GM23338 (cell line): ENCODE measurements at regions not wholly inside any gene's neighbourhood (a gene's known extent, or its start where the extent isn't known, plus 50 kb on each side); places are given as distances from the start of the nearest gene placed in this dataset.

Experiments
- ATAC-seq: fragments of 200-7000 bp; cut with Tn5 transposase; 3 replicates; pipeline ENCODE4 v1.9.1; 2020
- DNase-seq: peaks from one replicate; pipeline ENCODE4 v3.0.0-alpha.2; 2015; ENCODE audit warnings: low spot score
- H2AFZ ChIP-seq: fragments of 200-600 bp; sonication (generic); 2 replicates; pipeline ENCODE4 v1.8.0; 2016; ENCODE audit warnings: antibody characterized with exemption, mild to moderate bottlenecking, moderate library complexity
- H3F3A ChIP-seq: fragments of 200-600 bp; sonication (generic); replicated peaks from 2 replicates; pipeline ENCODE4 v1.8.0; 2017; ENCODE audit warnings: antibody characterized with exemption, mixed run types, low read depth
- H3K27ac ChIP-seq: fragments of 200-600 bp; sonication (generic); 2 replicates; pipeline ENCODE4 v1.6.1; 2016; ENCODE audit warnings: low read depth
- H3K27me3 ChIP-seq: fragments of 200-600 bp; sonication (generic); 2 replicates; pipeline ENCODE4 v1.8.0; 2016; ENCODE audit warnings: mild to moderate bottlenecking, mixed run types, moderate library complexity; ENCODE audit not compliant: insufficient read depth
- H3K36me3 ChIP-seq: fragments of 200-600 bp; sonication (generic); 2 replicates; pipeline ENCODE4 v1.8.0; 2016; ENCODE audit warnings: mild to moderate bottlenecking; ENCODE audit not compliant: insufficient read depth
- H3K4me1 ChIP-seq: fragments of 200-600 bp; sonication (generic); 2 replicates; pipeline ENCODE4 v1.8.0; 2016; ENCODE audit warnings: mild to moderate bottlenecking, moderate library complexity; ENCODE audit not compliant: insufficient read depth
- H3K4me2 ChIP-seq: fragments of 200-600 bp; sonication (generic); 2 replicates; pipeline ENCODE4 v1.7.1; 2017; ENCODE audit warnings: mixed run types
- H3K4me3 ChIP-seq: fragments of 200-600 bp; sonication (generic); 2 replicates; pipeline ENCODE4 v1.6.1; 2016; ENCODE audit warnings: mixed run types
- H3K79me2 ChIP-seq: fragments of 200-600 bp; sonication (generic); replicated peaks from 2 replicates; pipeline ENCODE4 v1.8.0; 2017; ENCODE audit warnings: mild to moderate bottlenecking; ENCODE audit not compliant: insufficient read depth
- H3K9me2 ChIP-seq: fragments of 200-600 bp; sonication (generic); 2 replicates; pipeline ENCODE4 v1.8.0; 2017; ENCODE audit not compliant: insufficient read depth
- H4K20me1 ChIP-seq: fragments of 200-600 bp; sonication (generic); replicated peaks from 2 replicates; pipeline ENCODE4 v1.8.0; 2017; ENCODE audit warnings: mild to moderate bottlenecking; ENCODE audit not compliant: insufficient read depth
- H3K27ac Mint-ChIP-seq: 2 replicates; pipeline ENCODE4 v1.8.0; 2020; ENCODE audit warnings: inconsistent platforms, mild to moderate bottlenecking, moderate library complexity, mixed read lengths
- H3K27me3 Mint-ChIP-seq: 3 replicates; pipeline ENCODE4 v1.8.0; 2022; ENCODE audit warnings: low read depth, mild to moderate bottlenecking, moderate library complexity, mixed read lengths, inconsistent platforms; ENCODE audit not compliant: insufficient read depth, poor library complexity
- H3K36me3 Mint-ChIP-seq: 3 replicates; pipeline ENCODE4 v1.8.0; 2021; ENCODE audit warnings: low read depth, mild to moderate bottlenecking, inconsistent platforms, moderate library complexity, mixed read lengths
- H3K4me1 Mint-ChIP-seq: 3 replicates; pipeline ENCODE4 v1.8.0; 2020; ENCODE audit warnings: mild to moderate bottlenecking, inconsistent platforms, mixed read lengths
- H3K4me3 Mint-ChIP-seq: 3 replicates; pipeline ENCODE4 v1.8.0; 2021; ENCODE audit warnings: moderate library complexity, mild to moderate bottlenecking, inconsistent platforms, mixed read lengths
- H3K9me3 Mint-ChIP-seq: 3 replicates; pipeline ENCODE4 v1.8.0; 2020; ENCODE audit warnings: moderate library complexity, mild to moderate bottlenecking, inconsistent platforms, mixed read lengths
- CREB1 ChIP-seq: fragments of 250-450 bp; sonication (Bioruptor Pico); IDR thresholded peaks from 2 replicates; pipeline ENCODE4 v1.5.0; 2020; ENCODE audit warnings: low read depth, mild to moderate bottlenecking, moderate library complexity
- EZH2 ChIP-seq: fragments of 200-600 bp; sonication (generic); IDR thresholded peaks from one replicate; pipeline ENCODE4 v1.8.0; 2017; ENCODE audit warnings: antibody characterized with exemption, mild to moderate bottlenecking, low read depth; ENCODE audit not compliant: unreplicated experiment
- EZH2phosphoT487 ChIP-seq: fragments of 200-600 bp; sonication (generic); IDR thresholded peaks from one replicate; pipeline ENCODE4 v1.8.1; 2018; ENCODE audit warnings: antibody characterized with exemption; ENCODE audit not compliant: unreplicated experiment
- JUNB ChIP-seq: IDR thresholded peaks from one replicate; pipeline ENCODE4 v1.6.1; 2016; ENCODE audit warnings: antibody characterized with exemption; ENCODE audit not compliant: unreplicated experiment
- NANOG ChIP-seq: IDR thresholded peaks from 2 replicates; pipeline ENCODE4 v1.6.1; 2016; ENCODE audit warnings: antibody characterized with exemption, borderline replicate concordance
- POLR2AphosphoS5 ChIP-seq: IDR thresholded peaks from 2 replicates; pipeline ENCODE4 v1.6.1; 2016; ENCODE audit warnings: antibody characterized with exemption, low read depth
- STAT1 ChIP-seq: IDR thresholded peaks from one replicate; pipeline ENCODE4 v1.6.1; 2016; ENCODE audit warnings: antibody characterized with exemption; ENCODE audit not compliant: unreplicated experiment
- ZNF114 ChIP-seq: fragments of 250-450 bp; sonication (Bioruptor Pico); IDR thresholded peaks from 2 replicates; pipeline ENCODE4 v1.5.0; 2020; ENCODE audit warnings: mild to moderate bottlenecking, moderate library complexity
- ZNF331 ChIP-seq: fragments of 250-450 bp; sonication (Bioruptor Pico); IDR thresholded peaks from 2 replicates; pipeline ENCODE4 v1.5.0; 2020; ENCODE audit warnings: low read depth, mild to moderate bottlenecking, moderate library complexity
- ZNF462 ChIP-seq: fragments of 250-450 bp; sonication (Bioruptor Pico); IDR thresholded peaks from 2 replicates; pipeline ENCODE4 v1.5.0; 2020; ENCODE audit warnings: mild to moderate bottlenecking, moderate library complexity
- TF ChIP-seq, protein P1 (sequence below), 2 experiments: fragments of 200-600 bp in 1 of 2; sonication (generic) in 1 of 2; conservative IDR thresholded peaks; 2 replicates each; pipeline versions ENCODE4 v1.5.1 to v1.6.1; 2016 to 2017; ENCODE audit warnings: antibody characterized with exemption in 2 of 2, low read depth in 2 of 2, mild to moderate bottlenecking in 2 of 2, moderate library complexity in 1 of 2
- TF ChIP-seq, protein P2 (sequence below): IDR thresholded peaks from 2 replicates; pipeline ENCODE4 v1.6.1; 2016; ENCODE audit warnings: antibody characterized with exemption
- TF ChIP-seq, protein P3 (sequence below): IDR thresholded peaks from one replicate; pipeline ENCODE4 v1.6.1; 2018; ENCODE audit warnings: antibody characterized with exemption; ENCODE audit not compliant: unreplicated experiment

- TF ChIP-seq JUNB, result no peak
- no peak for TF ChIP-seq ZNF462 (CRISPR knock-in tag)
- TF ChIP-seq NANOG, result no peak
- TF ChIP-seq POLR2AphosphoS5, result no peak
- TF ChIP-seq STAT1, result no peak
- TF ChIP-seq EZH2, result no peak
- TF ChIP-seq, protein P1, sequence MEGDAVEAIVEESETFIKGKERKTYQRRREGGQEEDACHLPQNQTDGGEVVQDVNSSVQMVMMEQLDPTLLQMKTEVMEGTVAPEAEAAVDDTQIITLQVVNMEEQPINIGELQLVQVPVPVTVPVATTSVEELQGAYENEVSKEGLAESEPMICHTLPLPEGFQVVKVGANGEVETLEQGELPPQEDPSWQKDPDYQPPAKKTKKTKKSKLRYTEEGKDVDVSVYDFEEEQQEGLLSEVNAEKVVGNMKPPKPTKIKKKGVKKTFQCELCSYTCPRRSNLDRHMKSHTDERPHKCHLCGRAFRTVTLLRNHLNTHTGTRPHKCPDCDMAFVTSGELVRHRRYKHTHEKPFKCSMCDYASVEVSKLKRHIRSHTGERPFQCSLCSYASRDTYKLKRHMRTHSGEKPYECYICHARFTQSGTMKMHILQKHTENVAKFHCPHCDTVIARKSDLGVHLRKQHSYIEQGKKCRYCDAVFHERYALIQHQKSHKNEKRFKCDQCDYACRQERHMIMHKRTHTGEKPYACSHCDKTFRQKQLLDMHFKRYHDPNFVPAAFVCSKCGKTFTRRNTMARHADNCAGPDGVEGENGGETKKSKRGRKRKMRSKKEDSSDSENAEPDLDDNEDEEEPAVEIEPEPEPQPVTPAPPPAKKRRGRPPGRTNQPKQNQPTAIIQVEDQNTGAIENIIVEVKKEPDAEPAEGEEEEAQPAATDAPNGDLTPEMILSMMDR (conservative IDR thresholded peaks at IDR 0.05; ENCODE audit: low read depth in 2 of 2), result no peak
- TF ChIP-seq EZH2phosphoT487, result no peak
- TF ChIP-seq, protein P2, sequence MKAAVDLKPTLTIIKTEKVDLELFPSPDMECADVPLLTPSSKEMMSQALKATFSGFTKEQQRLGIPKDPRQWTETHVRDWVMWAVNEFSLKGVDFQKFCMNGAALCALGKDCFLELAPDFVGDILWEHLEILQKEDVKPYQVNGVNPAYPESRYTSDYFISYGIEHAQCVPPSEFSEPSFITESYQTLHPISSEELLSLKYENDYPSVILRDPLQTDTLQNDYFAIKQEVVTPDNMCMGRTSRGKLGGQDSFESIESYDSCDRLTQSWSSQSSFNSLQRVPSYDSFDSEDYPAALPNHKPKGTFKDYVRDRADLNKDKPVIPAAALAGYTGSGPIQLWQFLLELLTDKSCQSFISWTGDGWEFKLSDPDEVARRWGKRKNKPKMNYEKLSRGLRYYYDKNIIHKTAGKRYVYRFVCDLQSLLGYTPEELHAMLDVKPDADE, result no peak
- no peak for TF ChIP-seq ZNF114 (CRISPR knock-in tag)
- TF ChIP-seq, protein P3, sequence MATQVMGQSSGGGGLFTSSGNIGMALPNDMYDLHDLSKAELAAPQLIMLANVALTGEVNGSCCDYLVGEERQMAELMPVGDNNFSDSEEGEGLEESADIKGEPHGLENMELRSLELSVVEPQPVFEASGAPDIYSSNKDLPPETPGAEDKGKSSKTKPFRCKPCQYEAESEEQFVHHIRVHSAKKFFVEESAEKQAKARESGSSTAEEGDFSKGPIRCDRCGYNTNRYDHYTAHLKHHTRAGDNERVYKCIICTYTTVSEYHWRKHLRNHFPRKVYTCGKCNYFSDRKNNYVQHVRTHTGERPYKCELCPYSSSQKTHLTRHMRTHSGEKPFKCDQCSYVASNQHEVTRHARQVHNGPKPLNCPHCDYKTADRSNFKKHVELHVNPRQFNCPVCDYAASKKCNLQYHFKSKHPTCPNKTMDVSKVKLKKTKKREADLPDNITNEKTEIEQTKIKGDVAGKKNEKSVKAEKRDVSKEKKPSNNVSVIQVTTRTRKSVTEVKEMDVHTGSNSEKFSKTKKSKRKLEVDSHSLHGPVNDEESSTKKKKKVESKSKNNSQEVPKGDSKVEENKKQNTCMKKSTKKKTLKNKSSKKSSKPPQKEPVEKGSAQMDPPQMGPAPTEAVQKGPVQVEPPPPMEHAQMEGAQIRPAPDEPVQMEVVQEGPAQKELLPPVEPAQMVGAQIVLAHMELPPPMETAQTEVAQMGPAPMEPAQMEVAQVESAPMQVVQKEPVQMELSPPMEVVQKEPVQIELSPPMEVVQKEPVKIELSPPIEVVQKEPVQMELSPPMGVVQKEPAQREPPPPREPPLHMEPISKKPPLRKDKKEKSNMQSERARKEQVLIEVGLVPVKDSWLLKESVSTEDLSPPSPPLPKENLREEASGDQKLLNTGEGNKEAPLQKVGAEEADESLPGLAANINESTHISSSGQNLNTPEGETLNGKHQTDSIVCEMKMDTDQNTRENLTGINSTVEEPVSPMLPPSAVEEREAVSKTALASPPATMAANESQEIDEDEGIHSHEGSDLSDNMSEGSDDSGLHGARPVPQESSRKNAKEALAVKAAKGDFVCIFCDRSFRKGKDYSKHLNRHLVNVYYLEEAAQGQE, result no peak
- TF ChIP-seq CREB1 (CRISPR knock-in tag), result no peak
- TF ChIP-seq ZNF331 (CRISPR knock-in tag), result no peak
- H3K27me3 Mint-ChIP-seq, result no peaks in the 10 kb centered on the region
- Histone ChIP-seq H3K36me3 (no peaks in the 10 kb centered on the region), H3K4me2 (no peak overlapping the region), H4K20me1 (no peaks in the 10 kb centered on the region), H3K4me3 (no peak overlapping the region), H3K27ac (no peak overlapping the region), H3K9me2 (peaks cover 4% of the 10 kb centered on the region; the same call in 1 of the 2 replicates), H3K27me3 (no peaks in the 10 kb centered on the region), H3K79me2 (no peaks in the 10 kb centered on the region), H3F3A (no peaks in the 10 kb centered on the region), H2AFZ (peak overlapping the region; percentile 2; the same call in 1 of the 2 replicates), H3K4me1 (no peaks in the 10 kb centered on the region)
- H3K4me3 Mint-ChIP-seq, result no peak overlapping the region
- no peaks in the 10 kb centered on the region for H3K9me3 Mint-ChIP-seq
- no peak for DNase-seq
- H3K36me3 Mint-ChIP-seq, result no peaks in the 10 kb centered on the region
- ATAC-seq, result no peak
- no peaks in the 10 kb centered on the region for H3K4me1 Mint-ChIP-seq
- H3K27ac Mint-ChIP-seq, result no peak overlapping the region; the same call in 1 of the 2 replicates
Observed at GRCh38 chr4:108535757-108536156, 84.6 kb upstream of the RPL34 start.
